HG03060 (cell line): ENCODE measurements at regions not wholly inside any gene's neighbourhood (a gene's known extent, or its start where the extent isn't known, plus 50 kb on each side); places are given as distances from the start of the nearest gene placed in this dataset.

Source experiments
- ATAC-seq: cut with Tn5 transposase; IDR thresholded peaks from one replicate; pipeline ENCODE4 v1.9.1; 2021; ENCODE audit warnings: low read depth, moderate number of reproducible peaks; ENCODE audit not compliant: unreplicated experiment

DNA sequence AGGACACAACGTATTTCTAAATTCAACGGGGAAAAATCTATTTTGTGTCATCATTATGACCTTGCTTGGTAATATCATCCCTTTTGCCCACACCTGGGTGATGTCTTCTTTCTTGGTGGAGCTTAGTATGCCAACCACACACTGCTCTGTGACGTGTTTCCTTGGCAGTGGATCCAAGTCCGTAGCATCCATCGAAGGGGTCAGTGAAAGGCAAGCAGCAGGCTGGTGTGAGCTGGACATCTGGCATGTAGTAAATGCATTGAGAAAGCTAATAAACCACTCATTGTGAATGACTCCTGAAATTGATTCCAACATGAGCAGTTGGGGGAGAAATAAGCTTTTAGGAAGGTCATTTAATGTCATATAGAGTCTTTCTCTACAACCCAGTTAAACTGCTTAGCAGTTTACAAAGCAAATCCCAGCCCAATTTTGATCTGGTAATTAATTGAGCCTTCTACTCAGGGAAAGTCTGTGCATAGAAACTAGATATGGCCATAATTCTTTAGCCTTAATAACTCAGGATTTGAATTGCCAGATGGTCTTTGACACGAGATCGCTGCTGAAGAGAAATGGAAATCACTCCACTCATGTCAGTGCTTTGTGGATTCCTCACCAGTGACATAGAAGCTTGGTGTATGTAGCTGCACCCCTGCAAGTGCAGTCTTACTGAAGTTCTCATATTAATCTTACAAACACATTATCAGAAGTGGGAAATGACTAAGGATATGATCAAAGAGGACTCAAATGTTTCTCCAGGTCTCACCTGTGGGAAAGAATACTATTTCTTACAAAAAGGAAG, 494.8 kb downstream of the CMPK2 start:
- ATAC-seq = no peak

DNA sequence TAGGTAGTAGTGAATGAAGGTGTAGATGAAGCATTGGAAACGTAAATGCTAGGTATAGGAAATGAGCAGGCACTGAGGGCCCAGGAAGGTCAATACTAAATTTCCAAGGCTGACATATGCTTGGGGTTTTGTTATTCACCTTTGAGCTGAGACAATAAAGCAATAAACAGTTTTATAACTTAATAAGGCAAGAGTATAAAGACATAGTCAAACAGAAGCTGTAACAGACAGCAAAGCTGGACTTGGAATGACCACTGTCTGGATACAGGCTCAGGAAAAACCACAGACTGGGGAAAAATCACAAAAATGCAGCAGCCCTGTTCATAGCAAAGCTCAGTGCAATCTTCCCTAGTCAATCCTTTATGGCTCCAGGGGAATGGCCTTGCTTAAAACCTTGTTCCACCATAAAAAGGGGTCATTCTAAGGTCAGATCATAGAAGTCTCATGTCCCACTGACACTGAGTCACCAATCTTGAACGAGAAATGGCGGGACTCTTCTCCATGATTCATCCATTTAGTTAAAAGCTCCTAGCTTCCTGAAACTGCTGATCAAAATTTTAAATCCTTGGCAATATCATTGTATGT, 493.3 kb downstream of the CMPK2 start:
- ATAC-seq = no peak

DNA sequence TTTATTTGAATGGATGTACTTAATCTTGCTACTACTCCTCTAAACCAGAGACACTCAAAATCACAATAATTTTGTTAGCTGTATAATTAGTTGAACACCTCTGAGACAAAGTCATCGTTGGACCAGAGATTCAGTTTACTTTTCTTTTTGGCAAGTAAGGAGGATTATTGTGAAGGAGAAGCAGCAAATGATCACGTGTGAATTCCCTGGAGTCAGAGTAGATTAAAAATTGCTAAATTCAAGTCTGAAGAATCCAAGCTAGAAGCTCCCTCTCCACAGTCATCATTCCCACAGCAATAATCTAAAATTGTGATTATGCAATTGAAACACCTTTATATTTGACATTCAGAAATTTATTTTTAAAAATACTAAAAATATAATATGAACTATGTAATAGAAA, 484.4 kb downstream of the CMPK2 start:
- no peak for ATAC-seq

DNA sequence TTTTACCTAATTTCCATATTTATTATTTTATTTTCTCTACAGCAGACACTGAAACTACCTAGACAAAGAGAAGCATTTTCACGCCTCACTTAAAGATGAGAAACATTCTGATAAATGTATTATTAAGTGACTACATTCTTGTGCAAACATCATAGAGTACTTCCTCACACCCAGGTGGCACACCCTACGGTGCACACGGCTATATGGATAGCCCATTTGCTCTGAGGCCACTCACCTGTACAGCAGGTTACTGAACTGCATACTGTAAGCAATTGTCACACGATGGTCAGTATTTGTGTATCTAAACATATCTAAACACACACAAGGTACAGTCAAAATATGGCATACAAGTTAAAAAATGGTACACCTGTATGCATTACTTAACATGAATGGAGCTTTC, 481.4 kb downstream of the CMPK2 start:
- no peak for ATAC-seq

DNA sequence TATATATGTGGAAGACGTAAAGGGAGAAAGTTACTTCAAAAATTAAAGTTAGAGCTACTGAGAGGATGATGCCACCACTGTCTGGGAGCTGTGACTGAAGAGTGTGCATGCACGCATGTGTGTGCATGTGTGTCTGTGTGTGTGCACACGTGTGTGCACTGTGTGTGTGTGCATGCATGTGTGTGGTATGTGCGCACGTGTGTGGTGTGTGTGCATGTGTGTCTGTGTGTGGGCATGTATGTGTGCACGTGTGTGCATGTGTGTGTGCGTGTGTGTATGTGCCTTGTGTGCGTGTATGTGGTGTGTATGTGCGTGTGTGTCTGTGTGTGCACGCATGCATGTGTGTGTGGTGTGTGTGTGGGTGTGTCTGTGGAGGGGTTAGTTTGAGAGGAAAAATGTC, 473.4 kb downstream of the CMPK2 start:
- ATAC-seq = no peak

DNA sequence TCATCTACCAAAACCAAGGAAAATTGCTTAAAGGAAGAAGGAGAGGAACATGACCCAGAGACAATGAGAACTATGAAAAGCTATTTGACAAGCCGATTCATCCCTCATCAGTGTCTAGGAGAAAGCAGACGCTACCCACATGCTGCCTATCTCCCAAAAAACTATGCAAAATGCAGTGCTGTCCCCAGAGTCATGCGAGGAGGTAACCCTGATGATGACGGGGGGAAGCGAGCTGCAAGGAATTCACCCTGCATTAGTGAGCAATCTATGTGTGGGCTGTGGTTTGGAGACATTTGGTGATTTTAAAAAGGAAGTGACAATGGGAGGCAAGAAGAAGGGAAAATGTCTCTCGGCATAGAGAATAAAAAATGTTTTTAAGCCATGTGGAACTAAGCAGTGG, 472.7 kb downstream of the CMPK2 start:
- no peak for ATAC-seq

DNA sequence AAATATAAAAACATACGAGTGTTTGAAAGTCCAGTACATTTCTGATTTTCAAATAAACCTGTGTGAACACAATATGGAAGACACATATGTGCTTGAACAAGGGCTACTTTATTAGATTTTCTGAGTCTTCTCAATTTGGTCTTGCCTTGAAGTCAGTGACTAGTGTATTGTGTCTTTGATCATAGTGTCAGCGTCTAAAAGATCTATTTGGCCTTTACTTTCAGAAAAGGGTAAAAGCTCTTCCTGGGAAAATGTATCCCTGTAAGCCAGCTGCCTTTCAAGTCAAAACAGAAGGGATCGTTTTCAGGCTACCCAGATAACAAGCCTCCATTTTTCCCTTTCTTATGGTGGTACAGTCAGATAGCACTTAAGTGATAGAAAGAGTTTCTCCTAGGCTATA, 471.9 kb downstream of the CMPK2 start:
- ATAC-seq = no peak

DNA sequence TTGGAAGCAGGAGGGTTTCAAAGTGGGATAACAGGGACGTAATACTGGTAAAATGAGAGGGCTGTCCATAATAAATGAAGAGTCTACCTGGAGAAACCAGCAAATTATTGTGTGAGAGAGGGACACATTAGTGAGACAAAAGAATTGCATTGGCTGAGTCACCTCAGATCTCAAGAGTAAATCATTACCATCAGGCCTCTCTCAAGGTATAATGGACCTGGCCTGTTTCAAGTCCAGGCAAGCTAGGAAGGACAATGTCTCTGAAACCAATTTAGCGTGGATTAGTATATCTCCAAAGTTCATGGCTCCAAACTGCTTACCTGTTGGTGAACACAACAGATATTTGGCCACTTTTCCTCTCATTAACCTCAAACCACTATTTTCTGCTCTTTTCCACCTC, 471.4 kb downstream of the CMPK2 start:
- ATAC-seq = no peak

DNA sequence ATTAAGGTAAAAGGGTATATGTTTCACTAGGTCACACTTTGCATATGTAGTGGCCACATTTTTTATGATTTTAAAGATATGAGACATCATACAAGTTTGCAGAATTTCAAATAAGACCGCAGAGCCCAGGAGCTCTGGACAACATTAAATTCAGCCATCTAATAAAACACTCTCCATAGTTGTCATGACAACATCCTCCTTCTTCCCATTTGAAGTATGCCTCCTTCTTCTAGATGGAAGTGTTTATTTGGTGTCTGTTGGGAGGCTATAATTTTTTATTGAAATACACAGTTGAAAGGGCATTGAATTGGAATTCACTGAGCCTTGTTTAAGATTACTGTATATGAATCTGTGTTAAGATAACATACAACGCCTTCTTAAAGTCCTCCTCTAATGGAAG, 467.3 kb downstream of the CMPK2 start:
- no peak for ATAC-seq

DNA sequence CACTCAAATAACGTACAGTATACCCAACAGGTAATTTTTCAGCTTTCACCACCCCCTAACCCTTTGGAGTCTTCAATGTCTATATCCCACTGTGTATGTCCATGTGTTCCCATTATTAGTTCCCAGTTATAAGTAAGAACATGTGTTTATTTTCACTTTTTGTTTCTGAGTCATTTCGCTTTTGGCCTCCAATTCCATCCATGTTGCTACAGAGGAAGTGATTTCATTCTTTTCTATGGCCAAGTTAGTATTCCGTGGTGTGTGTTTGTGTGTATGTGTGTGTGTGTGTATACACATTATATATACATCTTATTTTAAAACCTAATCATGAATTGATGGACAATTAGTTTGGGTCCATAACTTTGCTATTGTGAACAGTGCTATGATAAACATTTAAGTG, 464.4 kb downstream of the CMPK2 start:
- no peak for ATAC-seq

DNA sequence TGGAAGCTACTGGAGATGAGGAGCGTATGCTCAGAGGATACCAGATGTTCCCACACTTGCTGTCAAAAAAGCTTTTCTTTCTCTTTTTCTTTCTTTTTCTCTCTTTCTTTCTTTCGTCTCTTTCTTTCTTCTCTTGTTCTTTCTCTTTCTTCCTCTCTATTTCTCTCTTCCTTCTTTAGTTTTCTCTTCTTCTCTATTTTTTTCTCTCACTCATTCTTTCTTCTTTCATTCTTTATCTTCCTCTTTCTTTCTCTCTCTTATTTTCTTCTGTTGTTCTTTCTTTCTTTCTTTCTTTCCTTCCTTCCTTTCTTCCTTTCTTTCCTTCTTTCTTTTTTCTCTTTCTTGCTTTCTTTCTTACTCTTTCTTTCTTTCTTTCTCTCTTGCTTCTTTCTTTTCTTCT, 457.6 kb downstream of the CMPK2 start:
- no peak for ATAC-seq

DNA sequence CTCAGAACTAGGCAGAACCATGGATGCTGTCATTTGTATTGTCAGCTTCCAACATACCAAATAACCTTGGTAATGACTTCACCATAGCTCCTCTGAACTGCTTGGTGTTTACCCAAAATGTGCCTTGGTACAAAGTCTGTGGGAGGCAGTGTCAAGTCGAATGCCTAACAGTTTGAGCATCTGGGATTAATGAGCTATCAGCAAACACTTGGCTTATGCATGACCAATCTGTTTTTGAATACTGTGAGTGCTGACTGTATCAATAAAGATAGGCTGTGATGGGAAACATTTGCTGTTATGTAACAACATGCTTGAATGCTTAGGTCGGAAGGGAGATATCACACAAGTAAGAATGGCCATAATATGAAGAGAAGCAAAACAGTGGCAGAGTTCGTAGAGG, 455.4 kb downstream of the CMPK2 start:
- ATAC-seq = no peak

DNA sequence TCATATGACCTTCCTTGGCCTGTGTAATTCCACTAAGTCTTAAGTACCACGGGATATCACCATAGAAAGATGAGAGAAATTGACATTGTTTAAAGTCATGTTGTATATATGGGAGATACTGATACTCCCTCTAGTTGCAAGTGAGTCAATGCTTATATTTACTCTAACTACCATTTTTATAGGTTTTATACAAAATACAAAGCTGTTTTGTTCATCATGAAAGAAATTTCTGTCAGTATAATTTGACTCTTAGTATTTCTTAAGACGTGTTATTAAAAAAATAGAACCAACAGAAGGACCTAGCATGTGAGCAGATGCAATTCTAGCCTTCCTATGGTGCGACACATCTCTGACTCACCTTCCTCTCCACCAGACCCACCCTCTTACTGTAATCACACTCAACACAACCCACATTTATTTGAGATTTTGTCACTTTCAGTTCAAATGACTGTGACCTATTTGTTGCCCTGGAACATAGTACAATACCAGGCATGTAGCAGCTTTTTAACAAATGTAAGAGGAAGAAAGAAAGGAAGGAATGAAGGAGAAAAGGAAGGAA, 453.1 kb downstream of the CMPK2 start:
- no peak for ATAC-seq

DNA sequence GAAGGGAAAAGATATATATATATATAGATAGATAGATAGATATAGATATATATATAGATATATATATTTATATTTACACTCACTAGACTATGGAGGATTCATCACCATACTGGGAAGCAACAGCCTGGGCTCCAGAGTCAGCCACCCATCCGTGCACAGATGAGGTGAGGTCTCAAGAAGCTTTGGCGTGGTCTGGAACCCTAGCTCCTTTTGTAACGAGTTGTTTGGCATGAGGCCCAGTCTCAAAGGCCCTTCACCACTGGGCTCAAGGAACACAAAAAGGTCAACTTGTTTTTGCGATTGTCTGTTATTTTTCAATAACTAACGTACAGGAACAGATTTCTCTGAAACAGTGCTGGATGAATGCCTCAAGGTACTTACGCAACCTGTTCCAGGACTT, 448.7 kb downstream of the CMPK2 start:
- ATAC-seq = no peak

DNA sequence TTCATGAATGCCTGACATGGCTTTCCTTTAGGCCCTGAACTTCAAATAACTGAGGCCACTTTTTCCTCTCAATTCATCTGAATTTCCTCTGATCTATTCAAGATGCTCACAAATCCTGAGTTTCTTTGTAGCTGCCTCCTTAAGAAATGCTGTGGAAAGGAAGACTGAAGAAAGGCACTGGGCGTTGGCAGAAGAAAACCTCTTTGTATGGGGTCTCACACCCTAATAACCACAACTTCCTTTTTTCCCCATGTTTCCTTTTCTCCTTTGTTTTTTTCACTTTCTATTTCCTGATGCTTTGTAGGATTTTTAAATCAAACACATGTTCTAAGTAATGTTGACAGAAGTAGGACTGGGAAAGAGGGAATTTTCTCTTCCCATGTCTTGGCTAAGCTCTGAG, 447.4 kb downstream of the CMPK2 start:
- ATAC-seq = no peak

DNA sequence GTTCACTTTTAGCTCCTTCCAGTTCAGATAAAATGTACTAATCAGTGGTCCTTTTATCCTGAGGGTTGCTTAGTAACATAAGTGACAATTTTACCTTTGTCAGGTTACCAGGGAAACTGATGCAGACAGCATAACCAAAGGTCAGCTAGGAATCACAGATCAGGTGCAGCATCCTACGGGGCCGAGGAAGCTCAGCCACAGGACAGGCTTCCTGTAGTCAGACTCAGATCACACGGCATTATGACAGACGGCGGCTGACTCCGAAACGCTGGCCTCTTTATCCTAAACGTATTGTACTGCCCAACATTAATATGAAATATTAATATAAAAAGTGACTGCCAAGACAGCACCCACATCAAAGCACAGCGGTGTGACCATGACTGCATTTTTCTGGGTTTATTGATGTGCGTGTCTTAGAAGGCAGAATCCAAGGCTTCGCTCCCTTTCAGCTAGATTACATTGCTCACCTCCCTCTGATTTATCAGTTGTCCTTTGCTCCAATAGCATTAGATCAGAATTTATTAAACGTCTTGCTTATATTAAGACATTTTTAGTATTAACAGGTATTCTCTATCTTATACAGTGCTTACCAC, 444.5 kb downstream of the CMPK2 start:
- no peak for ATAC-seq

DNA sequence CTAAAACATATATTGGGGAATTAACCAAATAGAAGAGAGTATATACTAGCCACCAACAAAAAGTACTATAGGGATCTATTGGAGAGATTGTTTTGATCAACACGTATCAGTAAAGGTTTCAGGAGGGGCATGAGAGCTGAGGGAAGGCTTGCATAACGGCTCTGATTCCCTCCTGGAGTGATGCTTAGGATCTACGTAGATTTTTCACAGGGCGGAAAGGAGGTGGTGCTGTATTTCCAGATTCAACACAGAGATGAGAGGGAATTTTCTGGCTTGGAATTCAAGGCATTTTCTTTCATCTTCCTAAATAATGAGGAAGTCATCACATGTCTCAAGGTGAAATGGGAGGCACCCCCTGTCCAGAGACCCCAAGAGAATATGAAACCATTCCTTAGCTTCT, 443.8 kb downstream of the CMPK2 start:
- ATAC-seq = no peak

DNA sequence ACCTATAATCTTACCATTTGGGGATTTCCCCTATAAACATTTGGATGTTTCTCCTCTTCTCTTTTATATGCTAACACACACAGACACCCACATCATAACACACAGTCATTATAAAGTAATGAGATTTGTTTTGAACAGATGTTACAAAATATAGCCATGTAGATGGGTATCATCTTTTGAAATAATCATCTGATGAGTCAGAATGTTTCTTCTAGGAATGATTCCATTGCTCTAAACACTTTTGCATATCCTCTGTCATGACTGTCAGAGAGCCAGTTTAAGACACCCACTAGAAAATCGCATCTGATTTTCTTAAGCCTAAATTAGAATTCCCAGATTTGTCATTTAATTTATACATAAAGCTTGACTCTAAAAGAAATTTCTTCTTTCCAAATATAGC, 442.6 kb downstream of the CMPK2 start:
- ATAC-seq = no peak

DNA sequence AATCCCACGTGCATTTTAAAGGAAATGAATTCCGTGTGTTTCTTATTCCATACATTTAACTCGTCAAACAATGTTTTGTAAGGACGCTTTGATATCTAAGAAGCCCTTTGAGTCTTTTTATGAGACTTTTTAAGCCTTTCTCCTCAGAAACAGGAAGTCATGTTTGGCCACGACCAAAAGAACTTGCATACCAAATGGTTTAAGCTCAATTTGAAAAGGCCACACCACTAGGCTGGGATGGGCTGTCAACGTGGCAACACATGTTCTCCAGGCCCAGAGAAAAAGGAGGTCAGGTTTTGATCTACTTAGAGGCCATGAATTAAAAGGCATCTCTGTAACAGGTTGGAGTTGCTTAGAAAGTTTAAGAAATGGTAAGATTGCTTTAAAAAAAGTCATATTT, 441.8 kb downstream of the CMPK2 start:
- no peak for ATAC-seq

DNA sequence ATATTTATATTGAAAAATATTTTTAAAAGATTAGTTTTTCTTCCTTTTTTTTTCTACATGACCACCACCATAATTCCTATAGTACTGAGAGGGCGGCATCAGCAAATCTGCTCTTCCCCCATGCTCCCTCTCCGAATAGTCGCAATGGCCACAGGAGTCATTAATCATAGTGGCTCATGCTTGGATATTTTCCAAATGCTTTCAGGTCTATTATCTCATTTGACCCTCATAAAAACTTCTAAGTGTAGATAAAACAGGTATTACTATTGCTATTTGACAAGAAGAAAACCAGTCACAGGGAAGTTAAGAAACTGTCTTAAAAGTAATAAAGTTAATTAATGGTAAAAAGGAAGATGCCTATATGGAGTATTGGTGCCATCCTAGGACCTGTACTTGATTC, 440.7 kb downstream of the CMPK2 start:
- no peak for ATAC-seq

DNA sequence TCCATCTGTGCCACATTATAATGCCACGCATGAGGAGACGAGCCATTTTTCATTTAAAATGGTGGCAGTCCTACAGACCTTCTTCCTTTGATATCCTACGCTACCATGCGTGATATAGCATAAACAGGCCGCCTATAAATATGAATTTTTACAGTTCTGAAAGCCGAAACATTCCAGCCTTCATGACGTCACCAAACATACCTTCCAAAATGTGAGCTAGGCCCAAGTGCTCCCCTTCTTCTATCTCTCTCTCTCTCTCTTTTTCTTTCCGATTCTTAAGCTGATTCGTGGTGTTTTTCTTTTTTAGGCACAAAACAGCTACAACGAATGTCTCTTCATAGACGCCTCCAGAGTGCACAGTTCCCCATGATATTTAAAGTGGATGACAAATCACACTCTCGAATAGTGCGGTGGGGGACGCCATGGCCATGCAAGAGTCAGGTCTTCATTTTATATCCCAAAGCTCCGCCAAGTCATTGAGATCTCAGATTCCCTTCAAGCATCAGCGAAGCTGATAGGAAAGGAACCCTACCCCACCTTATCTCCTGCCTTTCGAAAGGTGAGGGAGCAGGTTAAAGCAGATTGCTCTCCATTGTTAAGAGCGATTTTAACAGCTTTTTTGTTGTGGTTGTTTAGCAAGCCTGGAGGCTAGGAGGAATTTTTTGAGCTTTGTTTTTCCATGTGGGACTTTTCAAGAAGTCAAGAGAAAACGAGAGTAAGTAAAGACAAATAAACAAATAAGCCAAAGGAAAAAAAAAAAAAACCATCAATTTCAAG, 436.3 kb downstream of the CMPK2 start:
- no peak for ATAC-seq
